DND-41 (cell line): ENCODE measurements at regions not wholly inside any gene's neighbourhood (a gene's known extent, or its start where the extent isn't known, plus 50 kb on each side); places are given as distances from the start of the nearest gene placed in this dataset.

ENCODE experiments used
- ATAC-seq: fragments of 200-7000 bp; cut with Tn5 transposase; 3 replicates; pipeline ENCODE4 v1.9.1; 2021; ENCODE audit warnings: low read depth; ENCODE audit not compliant: insufficient read depth
- DNase-seq: peaks from one replicate; pipeline ENCODE4 v3.0.0-alpha.2; 2020
- H2AFZ ChIP-seq: 2 replicates; pipeline ENCODE4 v1.6.0; 2012; ENCODE audit warnings: low read depth, low read length
- H3K27ac ChIP-seq: 2 replicates; pipeline ENCODE4 v1.5.1; 2012; ENCODE audit warnings: low read length, inconsistent platforms
- H3K27me3 ChIP-seq: fragments of 200-600 bp; sonication (generic); 2 replicates; pipeline ENCODE4 v1.6.0; 2012; ENCODE audit warnings: low read length, mild to moderate bottlenecking, inconsistent platforms; ENCODE audit not compliant: insufficient read depth, poor library complexity
- H3K36me3 ChIP-seq: 2 replicates; pipeline ENCODE4 v1.5.1; 2012; ENCODE audit warnings: low read length, inconsistent platforms; ENCODE audit not compliant: insufficient read depth
- H3K4me1 ChIP-seq: 2 replicates; pipeline ENCODE4 v1.5.1; 2012; ENCODE audit warnings: mild to moderate bottlenecking, low read length; ENCODE audit not compliant: insufficient read depth
- H3K4me2 ChIP-seq: 2 replicates; pipeline ENCODE4 v1.6.0; 2012; ENCODE audit warnings: mild to moderate bottlenecking, moderate library complexity, low read length, inconsistent platforms; ENCODE audit not compliant: insufficient read depth
- H3K4me3 ChIP-seq, 2 experiments: fragments of 200-600 bp in 1 of 2; shearing (Covaris generic) in 1 of 2; 2 replicates each; pipeline ENCODE4 v1.5.1; 2012 to 2016; ENCODE audit warnings: inconsistent platforms in 2 of 2, low read length in 2 of 2, mild to moderate bottlenecking in 2 of 2, low read depth in 1 of 2, moderate library complexity in 1 of 2
- H3K79me2 ChIP-seq: 2 replicates; pipeline ENCODE4 v1.6.0; 2012; ENCODE audit warnings: low read length, inconsistent platforms; ENCODE audit not compliant: insufficient read depth
- H3K9ac ChIP-seq: 2 replicates; pipeline ENCODE4 v1.6.0; 2012; ENCODE audit warnings: low read depth, mild to moderate bottlenecking, inconsistent platforms, low read length, moderate library complexity
- H3K9me3 ChIP-seq: 2 replicates; pipeline ENCODE4 v1.5.1; 2012; ENCODE audit warnings: low read length, moderate library complexity, mild to moderate bottlenecking, inconsistent platforms; ENCODE audit not compliant: insufficient read depth, severe bottlenecking
- H4K20me1 ChIP-seq: 2 replicates; pipeline ENCODE4 v1.6.0; 2012; ENCODE audit warnings: low read length; ENCODE audit not compliant: insufficient read depth
- CTCF ChIP-seq: IDR thresholded peaks from 2 replicates; pipeline ENCODE4 v1.5.1; 2012; ENCODE audit warnings: borderline replicate concordance, low read length, moderate library complexity, mild to moderate bottlenecking; ENCODE audit not compliant: poor library complexity, severe bottlenecking; ENCODE audit errors: extremely low read depth
- EZH2 ChIP-seq: IDR thresholded peaks from 3 replicates; pipeline ENCODE4 v1.6.1; 2012; ENCODE audit warnings: borderline replicate concordance, low read depth, mild to moderate bottlenecking, moderate library complexity, low read length, inconsistent platforms; ENCODE audit not compliant: severe bottlenecking

- TF ChIP-seq CTCF (no peak), EZH2 (no peak)
- no peaks in the 10 kb centered on the region for H3K27me3 ChIP-seq
- no peak for ATAC-seq
- H3K4me1 ChIP-seq = no peaks in the 10 kb centered on the region
- no peaks in the 10 kb centered on the region for H3K36me3 ChIP-seq
- no peak overlapping the region for H2AFZ ChIP-seq
- H3K9me3 ChIP-seq = peaks cover 2% of the 10 kb centered on the region
- H3K9ac ChIP-seq = no peak overlapping the region
- H3K27ac ChIP-seq = no peak overlapping the region
- DNase-seq = no peak
- H3K79me2 ChIP-seq = no peaks in the 10 kb centered on the region
- H3K4me2 ChIP-seq = no peak overlapping the region
- no peaks in the 10 kb centered on the region for H4K20me1 ChIP-seq
- no peak overlapping the region for H3K4me3 ChIP-seq
Measured at GRCh38 chr11:69231466-69232018, 62.4 kb upstream of the MYEOV start.

GRCh38 chr11:69232821-69233743 lies 60.9 kb upstream of the MYEOV start:
- Histone ChIP-seq H3K9ac (no peak overlapping the region), H2AFZ (no peak overlapping the region), H4K20me1 (no peaks in the 10 kb centered on the region), H3K27ac (no peak overlapping the region), H3K36me3 (no peaks in the 10 kb centered on the region), H3K9me3 (no peaks in the 10 kb centered on the region), H3K4me1 (no peaks in the 10 kb centered on the region), H3K79me2 (no peaks in the 10 kb centered on the region), H3K4me2 (no peak overlapping the region), H3K27me3 (no peaks in the 10 kb centered on the region), H3K4me3 (no peak overlapping the region)
- DNase-seq = no peak
- ATAC-seq = no peak
- TF ChIP-seq EZH2 (no peak), CTCF (no peak)

GRCh38 chr11:69233744-69234570 lies 60.0 kb upstream of the MYEOV start:
- H4K20me1 ChIP-seq = no peaks in the 10 kb centered on the region
- H3K4me1 ChIP-seq = no peaks in the 10 kb centered on the region
- no peak for ATAC-seq
- H2AFZ ChIP-seq = no peak overlapping the region
- TF ChIP-seq CTCF = no peak
- no peak for TF ChIP-seq EZH2
- H3K27ac ChIP-seq = no peak overlapping the region
- H3K9me3 ChIP-seq = no peaks in the 10 kb centered on the region
- no peaks in the 10 kb centered on the region for H3K36me3 ChIP-seq
- no peak for DNase-seq
- no peak overlapping the region for H3K4me3 ChIP-seq
- H3K4me2 ChIP-seq = no peak overlapping the region
- H3K27me3 ChIP-seq = peaks cover 3% of the 10 kb centered on the region
- no peaks in the 10 kb centered on the region for H3K79me2 ChIP-seq
- no peak overlapping the region for H3K9ac ChIP-seq
